Fibroblast of skin of left quadriceps (primary cell): ENCODE measurements at regions not wholly inside any gene's neighbourhood (a gene's known extent, or its start where the extent isn't known, plus 50 kb on each side); places are given as distances from the start of the nearest gene placed in this dataset.

Experiments used
- DNase-seq, 2 experiments: peaks; one replicate each; pipeline ENCODE4 v3.0.0-alpha.2; 2013; ENCODE audit warnings: low read depth in 2 of 2

DNA sequence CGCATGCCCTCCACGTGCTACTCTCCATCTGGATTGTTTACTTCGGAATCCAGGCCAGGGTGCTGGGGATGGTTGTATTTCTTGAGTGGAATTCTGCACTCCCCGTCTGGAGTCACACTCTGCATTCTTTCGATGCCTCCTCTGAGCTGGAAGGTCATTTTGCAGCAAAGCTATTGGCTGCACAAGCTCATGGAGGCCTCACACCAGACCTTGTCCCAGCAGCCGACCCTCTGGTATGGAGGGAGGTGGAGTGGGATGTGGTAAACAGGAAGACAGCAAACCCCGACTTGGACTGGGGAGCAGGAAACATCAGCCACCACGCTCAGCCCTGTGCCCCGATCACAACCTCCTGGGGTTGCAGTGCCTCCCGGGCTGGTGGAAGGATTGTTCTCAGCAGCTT, 225.3 kb upstream of the LNX1 start:
- DNase-seq, result no peak

DNA sequence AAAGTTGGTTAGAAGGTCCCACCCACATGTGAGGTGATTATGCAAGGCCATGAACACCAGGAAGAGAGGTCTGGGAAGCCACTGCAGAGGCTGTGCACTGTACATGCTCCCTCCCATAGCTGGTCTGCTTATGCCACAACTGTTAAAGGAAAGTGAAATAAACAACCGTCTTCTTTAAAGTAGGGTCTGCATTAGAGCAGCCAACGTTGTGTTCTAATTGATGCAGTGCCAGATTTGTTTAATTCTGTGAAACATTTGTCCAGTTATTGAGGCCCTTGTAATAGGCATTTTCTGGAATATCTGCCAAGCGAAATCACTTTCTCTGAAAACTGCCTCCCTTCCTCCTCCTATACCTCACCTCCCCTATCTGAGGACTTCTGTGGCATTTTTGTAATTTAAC, 224.0 kb upstream of the LNX1 start:
- no peak for DNase-seq

DNA sequence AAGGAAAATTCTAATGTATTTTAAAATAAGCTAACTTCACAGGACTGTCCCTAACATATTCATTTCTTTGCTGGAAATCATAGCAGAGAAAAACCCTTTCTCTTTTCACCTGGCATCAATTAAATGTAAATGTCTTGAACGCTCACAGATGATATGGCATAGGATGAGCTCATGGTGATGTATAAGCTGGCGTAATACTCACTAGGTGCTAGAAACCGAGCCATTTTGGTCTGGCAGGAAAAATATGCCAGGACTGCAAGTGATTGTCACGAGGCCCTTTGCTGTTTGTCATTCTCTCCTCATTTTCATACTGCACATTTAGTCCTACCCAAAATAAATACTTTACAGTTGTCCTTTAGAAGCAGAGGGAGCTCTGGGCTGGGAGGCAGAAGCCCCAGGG, 222.7 kb upstream of the LNX1 start:
- DNase-seq, result peak in 1 of 2 experiments; percentile 15

DNA sequence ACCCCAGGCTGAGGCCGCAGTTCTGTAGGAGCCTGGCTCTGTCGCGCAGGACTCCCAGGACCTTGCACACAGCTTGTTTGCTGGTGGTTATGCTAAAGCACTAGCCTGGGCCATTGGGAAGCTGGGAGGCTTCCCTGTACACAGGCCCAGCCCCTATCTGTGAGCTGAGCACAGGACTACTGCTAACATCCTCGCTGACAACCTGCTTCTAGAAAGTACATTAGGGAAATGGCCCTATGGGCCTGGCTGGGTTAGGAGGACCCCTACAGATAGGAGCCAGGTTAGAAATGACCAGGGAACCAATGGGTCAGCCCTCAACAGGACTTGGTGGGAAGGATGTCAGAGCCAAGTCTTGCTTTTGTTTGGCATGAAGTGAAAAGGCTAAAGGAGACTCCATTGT, 219.4 kb upstream of the LNX1 start:
- no peak for DNase-seq

DNA sequence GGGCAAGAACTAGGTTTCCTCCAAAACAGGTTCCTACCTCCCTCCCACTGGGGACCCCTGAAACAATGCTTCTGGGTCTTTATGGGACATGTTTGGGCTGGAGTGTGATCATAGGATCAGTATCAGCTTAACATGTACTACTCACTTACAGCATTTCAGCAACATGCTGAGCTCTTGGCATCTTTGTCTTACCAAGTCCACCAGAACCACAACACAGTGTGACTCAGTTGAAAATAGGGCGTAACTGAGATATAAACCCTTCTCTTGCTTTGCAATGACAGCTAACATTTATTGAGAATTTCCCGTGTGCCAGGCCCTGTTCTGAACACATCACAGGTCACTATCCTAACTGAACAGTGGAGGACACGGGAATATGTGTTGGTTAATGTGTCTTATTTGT, 218.5 kb upstream of the LNX1 start:
- DNase-seq, result no peak

DNA sequence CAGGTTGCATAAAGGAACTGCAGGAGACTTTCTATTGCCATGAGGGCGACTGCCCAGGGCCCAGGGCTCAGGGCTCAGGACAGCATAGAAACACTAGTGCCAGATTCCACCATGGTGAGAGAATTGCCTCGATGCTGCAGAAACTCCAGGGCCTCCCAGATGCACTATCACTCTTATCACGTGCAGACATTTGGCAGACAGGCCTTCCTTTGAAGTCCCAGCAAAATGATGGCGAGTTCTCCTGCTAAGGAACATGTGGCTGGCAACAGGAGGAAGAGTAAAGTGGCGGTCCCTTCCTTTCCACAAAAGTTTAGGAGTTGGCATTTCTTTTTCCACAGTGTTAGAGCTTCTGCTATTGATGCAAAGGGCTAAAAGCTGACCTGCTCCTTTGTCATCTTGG, 214.0 kb upstream of the LNX1 start:
- no peak for DNase-seq

DNA sequence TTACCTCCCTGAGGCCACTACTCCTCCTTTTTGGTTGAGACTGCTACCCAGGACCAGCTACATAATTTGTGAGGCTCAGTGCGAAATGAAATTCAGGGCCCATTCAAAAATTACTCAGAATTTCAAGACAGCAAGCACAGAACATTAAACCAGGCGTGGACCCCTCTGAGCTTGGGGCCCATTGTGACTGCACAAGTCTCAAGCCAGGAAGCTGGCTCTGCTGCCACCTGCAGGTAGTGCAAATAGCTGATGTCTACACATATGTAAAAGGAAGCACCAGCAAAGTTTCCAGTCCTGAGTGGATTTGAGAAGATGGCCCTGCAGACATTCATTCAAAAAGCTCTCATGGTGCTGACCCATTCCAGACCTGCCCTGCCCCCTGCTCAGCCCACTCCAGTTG, 213.4 kb upstream of the LNX1 start:
- no peak for DNase-seq

DNA sequence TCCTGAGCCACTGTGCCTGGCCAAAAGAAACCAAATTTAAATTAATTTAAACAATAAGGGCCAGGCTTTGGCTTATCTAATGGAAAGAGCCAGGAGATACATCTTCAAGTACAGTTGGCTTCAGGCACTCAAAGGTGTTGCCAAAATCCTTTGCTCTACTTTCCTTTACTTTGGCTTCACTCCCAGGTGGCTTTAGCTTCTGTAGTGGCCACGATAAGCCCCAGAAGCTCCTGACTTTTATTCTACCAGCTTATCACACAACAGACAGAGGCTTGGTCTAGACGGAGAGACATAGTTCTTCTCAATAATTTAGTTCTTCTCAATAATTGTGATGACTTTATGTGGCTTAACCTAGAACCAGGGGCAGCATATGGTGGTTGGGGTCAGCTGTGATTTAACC, 211.2 kb upstream of the LNX1 start:
- no peak for DNase-seq

DNA sequence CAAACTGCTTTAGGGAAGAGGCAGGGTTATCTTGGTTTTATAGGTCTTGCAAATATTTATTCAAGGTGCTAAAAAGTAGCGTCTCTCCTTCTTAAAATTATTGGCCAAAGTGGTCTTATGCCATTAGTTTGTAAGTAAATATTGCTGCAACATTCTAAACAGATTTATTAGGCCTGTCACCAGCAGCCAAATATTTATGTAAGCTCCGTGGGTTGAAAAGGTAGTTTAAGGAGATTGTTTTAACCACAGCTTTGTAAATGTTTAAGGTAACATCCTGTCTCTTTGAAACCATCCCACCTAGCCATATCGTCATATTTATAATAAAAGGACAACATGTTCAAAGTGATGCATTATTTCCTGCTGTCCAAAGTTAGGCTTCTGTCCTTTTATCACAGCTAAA, 210.1 kb upstream of the LNX1 start:
- DNase-seq, result no peak

DNA sequence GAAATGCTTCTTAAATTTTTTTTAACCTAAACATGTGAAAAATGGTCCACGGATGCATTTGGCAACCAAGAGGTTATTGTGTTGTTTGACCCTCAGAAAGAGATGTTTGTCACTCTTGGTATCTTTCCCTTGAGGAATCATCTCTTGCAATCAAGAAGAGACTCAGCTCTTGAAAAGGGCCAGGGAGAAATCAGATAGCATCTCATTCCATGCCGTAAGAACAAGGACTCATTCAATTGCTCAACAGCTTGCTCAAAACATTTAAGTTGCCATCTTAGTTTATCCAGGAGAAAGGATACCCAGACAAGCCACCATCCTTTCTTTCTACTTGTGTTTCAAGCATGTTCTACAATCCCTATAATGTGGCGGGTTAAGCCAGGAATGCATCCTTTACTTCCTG, 209.5 kb upstream of the LNX1 start:
- DNase-seq, result no peak

DNA sequence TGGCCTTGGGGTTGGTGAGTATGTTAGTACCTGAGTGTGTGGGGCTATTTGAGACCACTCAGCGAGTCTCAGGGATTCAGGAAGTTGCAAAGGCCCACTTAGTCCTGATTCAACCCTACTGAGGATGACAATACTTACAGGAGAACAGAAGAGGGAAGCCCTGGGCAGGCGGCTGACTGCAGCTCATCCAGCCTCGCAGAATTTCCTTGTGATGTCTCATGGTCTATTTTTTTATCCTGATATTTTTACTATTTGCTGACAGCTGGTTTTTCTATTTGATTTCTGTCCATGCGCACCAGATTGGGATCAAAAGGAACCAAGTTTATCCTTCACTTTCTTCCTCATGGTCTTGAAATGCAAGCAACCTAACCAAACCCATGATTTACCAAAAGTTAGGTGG, 201.8 kb upstream of the LNX1 start:
- no peak for DNase-seq

DNA sequence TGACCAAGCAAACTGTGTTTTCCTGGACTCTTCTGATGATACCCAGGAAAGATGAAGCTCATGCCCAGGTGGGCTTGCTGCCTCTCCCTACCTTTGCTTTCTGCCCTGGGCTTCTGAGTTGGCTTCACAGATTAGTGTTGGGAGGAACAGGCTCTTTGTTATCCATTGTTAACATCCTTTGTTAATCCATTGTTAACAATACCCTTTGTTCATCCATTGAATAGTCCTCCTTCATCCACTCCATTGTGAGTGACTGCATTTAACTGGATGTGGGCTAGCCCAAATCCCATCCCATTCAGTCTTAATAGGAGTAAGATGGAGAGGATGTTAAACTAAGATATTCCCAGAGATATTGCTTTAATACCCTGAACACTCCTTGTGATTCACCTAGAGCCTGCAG, 199.0 kb upstream of the LNX1 start:
- no peak for DNase-seq

DNA sequence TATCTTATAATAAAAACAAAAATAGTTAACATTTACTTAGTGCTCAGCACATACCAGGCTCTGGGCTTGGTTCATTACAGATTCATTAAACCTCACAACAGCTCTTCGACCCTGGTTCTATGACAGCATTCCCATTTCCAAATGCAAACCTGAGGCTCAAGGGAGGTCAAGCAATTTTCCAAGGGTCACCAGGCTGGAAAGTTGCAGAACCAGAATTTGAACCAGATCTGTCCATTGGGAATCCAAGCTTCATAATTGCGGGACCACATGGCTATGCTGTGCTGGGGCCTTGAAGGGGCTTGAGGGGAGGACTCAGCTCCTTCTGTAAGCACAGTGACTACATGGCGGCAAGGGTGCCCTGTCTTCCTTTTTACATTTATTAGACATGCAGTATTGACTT, 197.3 kb upstream of the LNX1 start:
- DNase-seq, result no peak

DNA sequence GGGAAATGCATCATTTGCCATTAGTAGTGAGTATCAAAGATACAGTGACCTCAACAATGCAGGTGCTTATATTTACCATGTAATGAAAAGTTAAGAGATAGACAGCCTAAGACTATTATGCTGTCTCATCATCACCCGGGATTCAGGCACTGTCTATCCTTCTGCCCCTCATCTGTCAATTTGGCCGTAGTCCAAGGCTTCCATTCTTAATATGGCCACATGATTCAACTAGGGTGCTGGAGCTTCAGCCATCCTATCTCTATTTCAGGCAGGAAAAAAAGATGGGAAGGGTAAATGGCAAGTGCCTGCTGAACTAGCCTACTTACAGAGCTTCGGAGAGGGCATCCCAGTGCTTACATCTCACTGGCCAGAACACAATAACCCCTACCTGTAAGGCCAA, 196.7 kb upstream of the LNX1 start:
- DNase-seq, result no peak

DNA sequence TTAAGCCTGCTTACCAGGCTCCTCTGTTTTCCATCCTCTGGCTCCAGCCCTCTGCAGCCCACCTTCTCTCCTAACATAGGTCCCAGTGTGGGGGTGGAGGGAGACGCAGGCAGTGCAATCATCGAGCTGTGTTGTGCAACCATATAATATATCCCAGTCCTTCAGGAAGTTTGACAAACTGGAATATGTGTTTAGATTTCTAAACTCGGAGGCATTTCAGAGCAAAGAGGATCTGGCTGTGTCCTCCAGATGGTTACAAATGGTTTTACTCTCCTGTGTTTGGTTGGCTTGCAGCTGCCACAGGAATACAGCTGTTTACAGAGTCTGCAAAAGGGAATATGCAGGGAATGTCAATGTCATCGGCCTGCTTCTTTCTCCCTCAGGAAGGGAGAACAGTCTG, 195.3 kb upstream of the LNX1 start:
- peak; percentile 81 for DNase-seq

DNA sequence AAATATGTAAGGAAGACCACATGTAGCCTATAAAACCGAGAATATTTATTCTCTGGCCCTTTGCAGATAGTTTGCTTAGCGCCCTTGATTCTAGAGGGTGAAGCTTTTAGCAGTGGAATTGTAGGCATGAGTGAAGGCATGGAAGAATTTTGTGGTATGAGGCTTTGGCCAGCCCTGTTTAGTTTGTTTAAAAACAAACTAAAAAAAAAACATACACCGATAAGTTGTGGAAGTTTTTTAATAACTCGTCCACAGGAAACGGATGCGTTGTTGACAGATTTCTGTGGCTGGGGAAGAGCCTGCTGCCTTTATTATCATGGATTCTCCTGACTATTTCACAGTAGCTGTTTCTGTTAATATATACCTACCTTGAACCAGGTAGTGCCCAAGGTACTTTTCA, 194.7 kb upstream of the LNX1 start:
- DNase-seq, result no peak

DNA sequence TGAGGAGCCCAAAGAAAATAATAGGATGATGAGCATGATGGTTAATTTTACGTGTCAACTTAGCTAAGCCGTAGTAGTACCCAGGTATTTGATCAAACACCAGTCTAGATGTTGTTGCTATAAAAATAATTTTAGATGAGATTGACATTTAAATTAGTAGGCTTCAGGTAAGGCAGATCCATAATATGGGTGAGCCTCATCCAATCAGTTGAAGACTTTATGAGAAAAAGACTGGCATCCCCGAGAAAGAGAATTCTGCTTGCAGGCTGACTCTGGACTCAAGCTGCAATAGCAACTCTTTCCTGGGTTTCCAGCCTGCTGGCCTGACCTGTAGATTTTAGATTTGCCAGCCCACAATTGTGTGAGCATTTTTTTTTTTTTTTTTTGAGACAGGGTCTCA, 192.8 kb upstream of the LNX1 start:
- no peak for DNase-seq

DNA sequence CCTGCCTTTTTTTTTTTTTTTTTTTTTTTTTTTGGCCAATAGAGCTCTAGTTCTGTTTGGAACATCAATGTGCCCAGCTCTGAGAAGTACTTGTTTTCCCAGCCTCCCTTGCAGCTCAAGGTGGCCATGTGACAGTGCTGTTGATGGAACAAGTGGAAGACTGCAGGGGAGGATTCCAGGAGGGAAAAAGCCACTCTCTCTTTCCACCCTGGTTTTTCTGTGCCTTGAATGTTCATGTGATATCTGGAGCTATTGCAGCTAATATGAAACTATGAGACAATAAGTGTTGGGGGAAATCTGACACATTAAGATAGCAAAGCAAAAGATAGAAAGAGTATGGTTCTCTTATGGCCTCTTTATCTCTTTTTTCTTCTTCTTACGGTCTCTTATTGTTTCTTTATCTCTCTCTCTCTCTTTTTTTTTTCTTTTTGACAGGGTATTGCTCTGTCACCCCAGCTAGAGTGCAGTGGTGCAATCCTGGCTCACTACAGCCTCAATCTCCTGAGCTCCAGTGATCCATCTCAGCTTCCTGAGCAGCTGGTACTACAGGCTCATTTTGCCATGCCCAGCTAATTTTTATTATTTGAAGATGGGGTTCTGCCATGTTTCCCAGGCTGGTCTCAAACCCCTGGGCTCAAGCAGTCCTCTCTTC, 192.0 kb upstream of the LNX1 start:
- DNase-seq, result no peak

DNA sequence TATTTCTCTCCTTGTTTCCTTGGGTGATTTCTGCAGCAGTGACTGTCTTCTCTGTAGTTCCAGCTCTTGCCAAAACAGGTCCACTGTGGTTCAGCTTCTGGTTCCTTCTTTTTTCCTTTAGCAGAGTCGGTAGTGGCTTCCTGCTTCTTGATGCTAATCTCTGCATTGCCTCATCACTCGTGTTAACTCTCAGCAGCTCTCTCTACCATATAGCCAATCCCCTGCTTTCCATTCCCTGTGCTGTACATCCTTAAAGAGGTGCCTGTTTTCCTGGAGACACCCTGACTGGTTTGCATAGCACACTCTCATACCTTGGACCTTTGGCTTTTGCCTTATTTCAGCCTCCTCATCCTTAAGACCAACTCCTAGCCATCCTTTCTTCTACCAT, 191.2 kb upstream of the LNX1 start:
- no peak for DNase-seq

DNA sequence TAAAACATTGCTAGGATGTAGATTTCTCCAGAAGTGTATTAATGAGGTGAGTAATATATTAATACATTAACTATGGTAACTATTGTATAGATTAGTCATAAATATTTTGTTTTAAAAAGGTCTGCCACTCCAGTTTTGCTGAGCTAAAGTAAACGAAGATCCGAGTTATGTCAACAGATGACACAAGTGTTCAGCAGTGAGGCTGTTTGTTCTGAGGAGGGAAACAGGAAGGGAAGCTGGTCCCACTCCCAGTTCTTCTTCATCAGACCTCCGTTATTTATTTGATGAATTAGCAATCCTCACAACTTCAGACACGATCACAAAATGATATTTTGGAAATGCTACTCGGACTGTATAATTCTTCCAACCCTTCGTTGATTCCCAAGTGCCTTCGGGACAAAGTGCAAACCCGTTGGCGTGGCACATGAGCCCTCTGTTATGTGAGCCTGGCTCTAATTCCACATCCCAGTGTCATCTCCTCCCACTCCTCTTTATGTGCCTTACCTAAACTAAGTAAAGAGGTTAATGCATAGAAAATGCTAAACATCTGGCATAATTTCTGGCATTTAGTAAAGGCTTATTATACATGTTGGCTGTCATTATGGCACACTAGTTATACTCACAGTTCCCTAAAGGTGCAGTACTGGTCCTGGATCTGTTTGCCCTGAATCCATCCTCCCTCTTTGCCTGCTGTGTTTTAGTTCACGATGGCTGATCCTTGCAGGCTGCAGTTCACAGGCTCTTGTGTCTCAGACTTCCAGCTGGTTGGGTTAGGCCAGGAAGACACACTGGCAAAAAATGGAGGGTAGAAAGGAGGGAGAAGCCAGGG, 190.6 kb upstream of the LNX1 start:
- DNase-seq, result no peak

DNA sequence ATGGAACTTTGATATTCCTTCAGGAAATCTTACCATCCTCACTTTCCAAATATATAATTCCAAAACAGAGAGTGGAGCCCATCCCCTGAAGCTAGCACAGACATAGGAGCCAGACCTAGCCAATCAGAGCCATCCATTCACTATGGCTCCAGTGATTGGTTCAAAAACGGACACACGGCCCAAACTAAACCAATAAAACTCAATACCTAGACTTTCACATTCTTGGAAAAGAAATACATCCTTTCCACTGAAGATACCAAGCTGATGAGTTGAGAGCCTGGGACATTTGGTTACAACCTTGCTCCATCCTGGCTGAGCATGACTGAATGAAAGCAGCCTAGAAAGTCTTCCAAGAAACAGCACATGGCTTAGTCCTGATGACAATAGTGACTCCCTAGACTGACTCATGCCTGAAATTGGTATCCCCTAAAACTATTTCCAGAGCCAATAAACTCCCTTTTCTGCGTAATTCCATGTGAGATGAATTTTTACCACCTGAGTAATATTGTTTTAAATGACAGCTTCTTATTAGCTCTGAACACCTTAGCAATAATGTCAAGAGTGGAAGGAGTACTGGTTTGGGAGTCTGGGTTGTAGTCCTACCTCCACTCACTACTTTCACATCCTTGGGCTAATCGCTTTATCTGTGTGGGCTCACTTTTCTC, 189.6 kb upstream of the LNX1 start:
- no peak for DNase-seq

DNA sequence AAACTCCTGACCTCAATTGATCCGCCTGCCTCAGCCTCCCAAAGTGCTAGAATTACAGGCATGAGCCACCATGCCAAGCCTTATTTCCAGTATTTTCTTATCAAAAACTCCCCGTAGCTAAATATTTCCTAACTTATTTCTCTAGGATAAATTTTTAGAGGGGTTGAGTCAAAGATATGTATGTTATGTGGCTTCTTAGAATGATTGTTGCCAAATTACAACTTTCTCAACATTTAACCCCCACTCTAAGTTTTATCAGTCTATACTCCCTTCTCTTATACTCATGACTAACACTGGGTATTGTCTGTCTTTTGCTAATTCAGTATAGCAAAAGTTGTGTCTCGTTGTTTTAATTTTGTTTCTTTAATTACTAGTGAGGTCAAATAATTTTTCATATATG, 187.7 kb upstream of the LNX1 start:
- no peak for DNase-seq

DNA sequence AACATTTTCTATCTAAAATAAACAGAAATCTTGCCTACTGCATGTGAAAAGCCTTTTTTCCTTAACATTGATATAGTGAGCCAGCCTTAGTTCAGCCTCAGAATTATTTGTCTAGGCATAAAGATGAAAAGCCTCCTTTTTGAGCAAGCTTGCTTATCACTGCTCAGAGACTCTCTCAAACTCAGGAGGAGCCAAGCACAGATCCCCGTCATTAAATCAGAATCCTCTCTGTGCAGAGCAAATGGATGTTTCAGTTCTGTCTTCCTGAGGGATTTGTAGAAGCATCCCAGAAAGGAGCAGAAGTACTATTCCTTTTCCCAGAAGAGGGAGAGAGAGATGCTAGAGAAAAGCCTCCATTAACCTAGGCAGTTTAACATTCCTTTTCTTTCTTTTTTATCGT, 186.9 kb upstream of the LNX1 start:
- DNase-seq, result no peak
